T-helper 1 cell treated with Interleukin-12 subunit alpha and Interleukin-12 subunit beta and Interleukin-4 antibody, amounts not matched to agents 30 μg/mL and 1 μg/mL, for 36 hours (primary cell): ENCODE measurements at regions not wholly inside any gene's neighbourhood (a gene's known extent, or its start where the extent isn't known, plus 50 kb on each side); places are given as distances from the start of the nearest gene placed in this dataset.
"Not testable (repeated sequence)": the region's sequence is repeated elsewhere in the genome, so short reads cannot be mapped to it uniquely, and the experiment has no call there.

ENCODE experiments used
- H3K27ac Mint-ChIP-seq: one replicate; pipeline ENCODE4 v1.8.0; 2021; ENCODE audit warnings: mild to moderate bottlenecking, mixed read lengths
- H3K27me3 Mint-ChIP-seq: one replicate; pipeline ENCODE4 v1.8.0; 2021; ENCODE audit warnings: low read depth, mixed read lengths
- H3K36me3 Mint-ChIP-seq: one replicate; pipeline ENCODE4 v1.8.0; 2021; ENCODE audit warnings: low read depth, mixed read lengths
- H3K4me1 Mint-ChIP-seq: one replicate; pipeline ENCODE4 v1.8.0; 2021; ENCODE audit warnings: low read depth, mixed read lengths
- H3K4me3 Mint-ChIP-seq: one replicate; pipeline ENCODE4 v1.8.0; 2021; ENCODE audit warnings: mild to moderate bottlenecking, moderate library complexity, mixed read lengths
- H3K9me3 Mint-ChIP-seq: one replicate; pipeline ENCODE4 v1.8.0; 2021; ENCODE audit warnings: mixed read lengths

DNA sequence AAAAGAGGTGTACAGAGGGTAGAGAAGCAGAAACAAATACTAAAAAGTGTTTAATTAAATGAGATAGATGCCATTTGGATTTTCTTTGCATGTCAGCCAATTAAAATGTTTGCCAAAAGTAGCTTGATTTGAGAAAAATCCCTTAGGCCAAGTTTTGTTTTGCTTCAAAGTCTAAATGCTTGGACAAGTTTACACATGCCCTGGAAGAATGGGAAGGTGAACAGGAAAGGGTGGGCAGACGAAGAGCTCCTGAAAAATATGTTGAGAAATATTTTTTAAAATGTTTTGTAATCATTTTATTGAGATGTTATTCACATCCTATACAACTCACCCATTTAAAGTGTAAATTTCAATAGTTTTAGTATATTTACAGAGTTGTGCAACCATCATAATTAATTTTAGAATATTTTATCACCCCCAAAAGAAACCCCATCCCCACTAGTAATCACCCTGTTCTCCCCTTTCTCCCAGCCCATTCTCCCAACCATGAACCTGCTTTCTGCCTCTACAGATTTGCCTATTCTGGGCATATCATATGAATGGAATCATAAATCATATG, 98.5 kb upstream of the ANK3 start:
- peaks cover 10% of the 10 kb centered on the region for H3K4me1 Mint-ChIP-seq
- no peak overlapping the region for H3K27ac Mint-ChIP-seq
- peaks cover 11% of the 10 kb centered on the region for H3K36me3 Mint-ChIP-seq
- H3K9me3 Mint-ChIP-seq, result no peaks in the 10 kb centered on the region
- no peaks in the 10 kb centered on the region for H3K27me3 Mint-ChIP-seq
- H3K4me3 Mint-ChIP-seq, result no peak overlapping the region

DNA sequence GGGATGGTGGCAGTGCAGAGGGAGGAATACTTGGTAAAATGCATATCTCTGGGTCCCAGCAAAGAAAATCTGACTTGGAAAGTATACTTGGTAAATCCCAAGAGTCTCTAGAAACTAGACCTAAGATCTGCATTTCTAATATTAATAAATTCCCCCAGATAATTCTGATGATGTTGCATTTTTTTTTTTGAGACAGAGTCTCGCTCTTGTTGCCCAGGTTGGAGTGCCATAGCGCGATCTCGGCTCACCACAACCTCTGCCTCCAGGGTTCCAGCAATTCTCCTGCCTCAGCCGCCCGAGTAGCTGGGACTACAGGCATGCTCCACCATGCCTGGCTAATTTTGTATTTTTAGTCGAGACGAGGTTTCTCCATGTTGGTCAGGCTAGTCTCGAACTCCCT, 97.9 kb upstream of the ANK3 start:
- peaks cover 8% of the 10 kb centered on the region for H3K36me3 Mint-ChIP-seq
- no peaks in the 10 kb centered on the region for H3K9me3 Mint-ChIP-seq
- no peak overlapping the region for H3K4me3 Mint-ChIP-seq
- H3K27ac Mint-ChIP-seq, result no peak overlapping the region
- no peaks in the 10 kb centered on the region for H3K27me3 Mint-ChIP-seq
- peaks cover 8% of the 10 kb centered on the region for H3K4me1 Mint-ChIP-seq

DNA sequence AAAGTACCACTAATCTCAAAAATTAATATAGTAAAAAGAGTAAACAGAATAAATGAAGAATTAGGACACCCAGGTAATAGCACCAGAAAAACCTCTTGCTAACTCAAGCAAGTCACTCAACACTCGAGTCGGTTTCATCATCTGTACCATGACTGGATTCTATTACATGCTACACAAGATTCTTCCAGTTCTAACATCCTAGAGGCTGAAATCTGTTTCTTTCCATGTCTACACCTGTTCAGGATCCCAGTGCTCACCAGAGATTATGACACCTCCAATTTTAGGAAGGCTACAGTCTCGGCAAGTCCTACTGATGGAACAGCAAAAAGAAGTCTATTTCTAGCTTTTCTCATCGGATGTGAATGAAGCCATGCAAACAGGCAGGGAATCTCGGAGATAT, 95.3 kb upstream of the ANK3 start:
- Mint-ChIP-seq H3K27ac (no peak overlapping the region), H3K9me3 (no peaks in the 10 kb centered on the region), H3K36me3 (peaks cover 8% of the 10 kb centered on the region), H3K27me3 (no peaks in the 10 kb centered on the region), H3K4me1 (peaks cover 4% of the 10 kb centered on the region), H3K4me3 (no peak overlapping the region)

DNA sequence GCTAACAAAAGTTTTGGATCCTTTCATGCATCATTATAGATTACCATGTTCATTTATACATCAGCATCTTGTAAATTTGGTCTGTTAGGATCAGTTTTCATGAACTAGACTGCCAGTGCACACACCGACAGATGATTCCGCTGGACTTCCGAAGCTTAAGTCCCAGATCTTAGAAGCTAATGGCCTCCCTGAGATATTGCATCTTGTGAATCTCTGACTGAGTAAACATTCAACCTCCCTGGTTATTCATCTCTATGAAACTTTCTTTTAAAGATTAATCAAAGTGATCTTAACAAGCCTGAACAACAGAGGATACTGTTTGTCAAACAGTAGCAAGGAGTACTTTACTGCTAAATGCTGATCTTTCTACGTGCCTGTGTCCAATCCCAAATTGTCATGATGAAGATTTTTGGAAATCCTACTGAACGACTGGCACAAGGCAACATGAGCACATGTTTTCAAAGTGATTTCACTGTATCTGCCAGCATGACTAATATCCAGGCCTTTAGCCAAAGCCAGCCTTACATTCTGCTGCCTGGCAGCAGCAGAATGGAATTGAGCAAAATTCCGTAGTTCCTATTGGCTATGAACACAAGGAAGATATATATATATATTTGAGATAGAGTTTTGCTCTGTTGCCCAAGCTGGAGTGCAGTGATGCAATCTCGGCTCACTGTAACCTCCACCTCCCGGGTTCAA, 91.3 kb upstream of the ANK3 start:
- Mint-ChIP-seq H3K36me3 (peaks cover 4% of the 10 kb centered on the region), H3K27me3 (no peaks in the 10 kb centered on the region), H3K4me3 (no peak overlapping the region), H3K27ac (no peak overlapping the region), H3K4me1 (peaks cover 3% of the 10 kb centered on the region), H3K9me3 (no peaks in the 10 kb centered on the region)

DNA sequence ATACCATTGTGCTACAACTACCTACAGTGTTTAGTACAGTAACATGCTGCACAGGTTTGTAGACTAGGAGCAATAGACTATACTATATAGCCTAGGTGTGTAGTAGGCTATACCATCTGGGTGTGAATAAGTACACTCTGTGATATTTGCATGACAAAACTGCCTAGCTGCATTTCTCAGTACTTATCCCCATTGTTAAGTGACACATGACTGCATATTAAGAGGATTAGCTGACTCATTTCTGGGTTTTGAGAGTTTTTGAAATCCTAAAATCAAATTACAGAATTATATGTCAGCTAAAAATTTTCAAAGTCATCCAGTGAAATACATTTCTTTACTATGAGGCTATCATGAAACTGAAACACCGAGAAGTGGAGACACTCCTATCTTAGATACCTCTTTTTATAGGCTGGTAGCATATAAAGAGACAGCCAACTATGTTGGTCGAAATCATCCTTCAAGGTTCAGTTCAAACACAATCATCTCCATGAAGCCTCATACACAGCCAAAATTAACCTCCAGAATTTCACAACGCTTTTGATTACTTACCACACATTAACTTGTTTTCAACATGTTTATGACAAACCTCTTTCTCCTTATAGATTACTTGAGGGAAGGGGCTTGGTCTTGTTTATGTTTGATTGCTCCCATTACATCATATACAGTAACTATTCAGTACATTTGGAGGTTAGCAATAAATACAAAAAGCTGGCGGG, 89.8 kb upstream of the ANK3 start:
- H3K27me3 Mint-ChIP-seq, result no peaks in the 10 kb centered on the region
- H3K27ac Mint-ChIP-seq, result no peak overlapping the region
- no peak overlapping the region for H3K4me3 Mint-ChIP-seq
- H3K4me1 Mint-ChIP-seq, result peaks cover 3% of the 10 kb centered on the region
- no peaks in the 10 kb centered on the region for H3K9me3 Mint-ChIP-seq
- peaks cover 2% of the 10 kb centered on the region for H3K36me3 Mint-ChIP-seq

DNA sequence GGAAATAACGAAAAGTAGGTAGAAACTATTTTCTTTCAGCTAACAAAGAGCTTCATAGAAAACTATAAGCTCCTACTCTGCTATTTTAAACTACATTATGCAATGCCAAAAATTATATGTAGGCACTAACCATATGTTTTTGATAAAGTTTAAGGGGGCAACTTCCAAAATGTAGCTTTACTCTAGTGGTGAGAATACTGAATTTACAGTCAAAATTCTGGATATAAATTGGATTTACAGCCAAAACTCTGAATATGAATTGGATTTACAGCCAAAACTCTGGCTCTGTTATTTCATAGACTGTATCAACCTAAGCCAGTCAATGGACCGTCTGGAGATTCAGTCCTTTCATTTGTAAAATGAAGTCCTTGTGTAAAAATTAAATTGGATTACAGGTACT, 86.8 kb upstream of the ANK3 start:
- no peak overlapping the region for H3K27ac Mint-ChIP-seq
- no peaks in the 10 kb centered on the region for H3K9me3 Mint-ChIP-seq
- H3K4me3 Mint-ChIP-seq, result no peak overlapping the region
- H3K36me3 Mint-ChIP-seq, result peaks cover 9% of the 10 kb centered on the region
- no peaks in the 10 kb centered on the region for H3K27me3 Mint-ChIP-seq
- H3K4me1 Mint-ChIP-seq, result peaks cover 3% of the 10 kb centered on the region

DNA sequence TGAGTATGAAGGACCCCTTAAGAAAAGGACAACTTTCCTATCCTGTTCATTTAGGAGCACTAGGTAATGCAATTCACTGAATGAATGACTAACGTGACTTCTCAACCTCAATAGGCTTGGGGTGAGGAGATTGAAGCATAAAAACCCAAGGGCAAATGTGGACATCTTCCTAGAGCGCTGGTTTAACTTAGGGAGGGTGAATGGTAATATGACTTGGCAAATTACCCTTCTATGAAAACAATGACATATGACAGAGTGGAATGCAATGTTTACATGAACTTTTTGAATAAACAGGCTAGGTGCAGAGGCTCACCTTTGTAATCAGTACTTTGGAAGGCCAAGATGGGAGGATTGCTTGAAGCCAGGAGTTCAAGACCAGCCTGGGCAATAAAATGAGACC, 83.9 kb upstream of the ANK3 start:
- Mint-ChIP-seq H3K9me3 (no peaks in the 10 kb centered on the region), H3K4me1 (no peaks in the 10 kb centered on the region), H3K27ac (no peak overlapping the region), H3K27me3 (no peaks in the 10 kb centered on the region), H3K36me3 (peaks cover 7% of the 10 kb centered on the region), H3K4me3 (no peak overlapping the region)

DNA sequence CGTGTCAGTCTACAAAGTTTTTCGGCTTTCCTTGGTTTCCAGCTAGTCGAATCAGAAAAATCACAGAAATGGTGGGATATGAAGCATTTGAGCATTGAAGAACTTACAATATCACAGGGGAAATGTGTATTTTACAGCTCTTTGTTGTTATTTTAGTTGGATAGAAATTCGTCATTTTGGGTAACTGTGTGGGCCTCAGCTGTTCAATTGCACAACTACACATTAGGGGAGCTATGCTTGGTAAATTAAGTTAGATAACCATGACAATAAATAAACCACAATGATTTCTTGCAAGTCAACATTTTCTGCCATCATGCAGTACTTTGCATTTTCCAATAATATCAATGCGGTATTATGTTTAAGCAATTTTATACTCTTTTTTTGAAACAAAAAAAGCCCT, 80.4 kb upstream of the ANK3 start:
- Mint-ChIP-seq H3K4me3 (no peak overlapping the region), H3K9me3 (no peaks in the 10 kb centered on the region), H3K27ac (no peak overlapping the region), H3K4me1 (peaks cover under 1% of the 10 kb centered on the region), H3K27me3 (no peaks in the 10 kb centered on the region), H3K36me3 (peaks cover 12% of the 10 kb centered on the region)

DNA sequence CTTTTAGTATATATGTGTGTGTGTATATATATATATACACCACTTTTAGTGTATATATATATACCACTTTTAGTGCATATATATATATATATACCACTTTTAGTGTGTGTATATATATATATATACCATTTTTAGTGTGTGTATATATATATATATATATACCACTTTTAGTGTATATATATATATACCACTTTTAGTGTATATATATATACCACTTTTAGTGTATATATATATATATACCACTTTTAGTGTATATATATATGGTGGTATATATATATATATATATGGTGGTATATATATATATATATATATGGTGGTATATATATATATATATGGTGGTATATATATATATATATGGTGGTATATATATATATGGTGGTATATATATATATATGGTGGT, 79.5 kb upstream of the ANK3 start:
- H3K9me3 Mint-ChIP-seq, H3K27ac Mint-ChIP-seq, H3K4me3 Mint-ChIP-seq, H3K4me1 Mint-ChIP-seq, H3K27me3 Mint-ChIP-seq: not testable (repeated sequence)
- H3K36me3 Mint-ChIP-seq, result peaks cover 11% of the 10 kb centered on the region

DNA sequence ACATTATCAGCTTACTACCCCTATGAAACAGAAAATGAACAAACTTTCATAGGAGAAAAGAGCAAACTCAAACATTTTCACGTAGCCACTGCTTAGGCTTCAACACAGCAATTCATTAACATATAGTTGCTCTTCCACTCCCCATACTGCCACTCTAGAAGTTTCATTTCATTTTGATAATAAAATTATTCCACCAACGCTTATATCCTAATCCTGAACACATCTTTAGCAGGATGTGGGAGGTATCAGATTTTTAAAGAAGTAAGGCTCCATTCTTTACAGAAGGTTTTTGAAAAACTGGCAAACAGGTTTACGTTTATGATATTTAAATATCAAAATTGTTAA, 77.5 kb upstream of the ANK3 start:
- H3K9me3 Mint-ChIP-seq, result no peaks in the 10 kb centered on the region
- no peak overlapping the region for H3K27ac Mint-ChIP-seq
- no peaks in the 10 kb centered on the region for H3K27me3 Mint-ChIP-seq
- peaks cover 5% of the 10 kb centered on the region for H3K36me3 Mint-ChIP-seq
- H3K4me3 Mint-ChIP-seq, result no peak overlapping the region
- H3K4me1 Mint-ChIP-seq, result peaks cover 2% of the 10 kb centered on the region

DNA sequence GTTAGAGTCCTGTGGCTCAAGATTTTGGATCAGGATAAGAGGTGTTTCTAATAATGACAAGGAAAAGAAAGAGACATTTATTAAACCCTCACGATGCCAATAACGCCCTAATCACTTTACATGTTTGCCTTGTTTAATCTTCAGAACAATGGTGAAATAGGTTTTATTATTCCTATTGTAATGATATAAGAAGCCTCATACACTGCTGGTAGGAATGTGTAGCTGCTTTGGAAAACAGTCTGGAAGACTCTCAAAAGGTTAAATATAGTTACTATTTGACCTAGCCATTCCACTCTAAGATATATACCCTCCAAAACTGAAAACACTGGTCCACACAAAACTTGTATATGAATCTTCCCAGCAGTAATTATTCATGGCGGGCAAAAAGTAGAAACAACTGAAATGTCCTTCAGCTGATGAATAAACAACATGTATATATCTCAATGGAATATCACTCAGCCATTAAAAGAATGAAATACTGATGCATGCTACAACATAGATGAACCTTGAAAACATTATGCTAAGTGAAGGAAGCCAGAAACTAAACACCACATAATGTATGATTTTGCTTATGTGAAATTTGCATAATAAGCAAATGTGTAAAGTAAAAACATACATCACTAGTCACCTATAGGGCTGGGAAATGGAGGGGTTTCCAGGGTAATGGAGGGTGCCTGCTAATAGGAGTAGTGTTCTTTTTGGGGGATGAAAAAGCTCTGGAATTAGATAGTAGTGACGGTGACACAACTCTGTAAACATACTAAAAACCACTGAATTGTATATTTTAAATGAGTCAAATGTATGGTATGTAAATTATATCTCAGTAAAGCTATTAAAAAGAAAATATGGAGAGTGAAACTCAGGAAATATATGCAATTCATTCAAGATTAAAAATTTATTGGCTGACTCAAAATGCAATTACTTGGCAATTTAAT, 76.9 kb upstream of the ANK3 start:
- Mint-ChIP-seq H3K4me1 (peaks cover 2% of the 10 kb centered on the region), H3K9me3 (no peaks in the 10 kb centered on the region), H3K4me3 (no peak overlapping the region), H3K27ac (no peak overlapping the region), H3K27me3 (no peaks in the 10 kb centered on the region), H3K36me3 (peaks cover 5% of the 10 kb centered on the region)

DNA sequence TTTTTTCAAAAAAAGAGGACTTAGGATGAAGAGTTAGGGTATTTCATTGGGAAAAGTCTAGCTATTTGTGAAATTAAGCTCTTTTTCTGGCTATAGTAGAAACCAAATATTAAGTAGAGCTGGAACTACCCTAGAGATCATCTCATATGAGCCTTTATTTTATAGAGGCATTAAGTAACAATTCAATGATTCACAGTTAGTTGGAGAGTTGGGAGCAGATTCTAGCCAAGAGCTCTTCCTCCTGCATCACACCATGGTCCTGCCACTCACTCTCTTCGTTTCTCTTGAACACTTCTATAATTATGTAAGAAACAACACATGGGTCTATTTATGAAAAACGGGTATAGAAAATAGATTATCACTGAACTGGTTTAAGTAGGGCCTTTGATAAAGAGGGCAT, 76.1 kb upstream of the ANK3 start:
- no peak overlapping the region for H3K27ac Mint-ChIP-seq
- peaks cover 2% of the 10 kb centered on the region for H3K4me1 Mint-ChIP-seq
- no peak overlapping the region for H3K4me3 Mint-ChIP-seq
- peaks cover 5% of the 10 kb centered on the region for H3K36me3 Mint-ChIP-seq
- no peaks in the 10 kb centered on the region for H3K9me3 Mint-ChIP-seq
- H3K27me3 Mint-ChIP-seq, result no peaks in the 10 kb centered on the region

DNA sequence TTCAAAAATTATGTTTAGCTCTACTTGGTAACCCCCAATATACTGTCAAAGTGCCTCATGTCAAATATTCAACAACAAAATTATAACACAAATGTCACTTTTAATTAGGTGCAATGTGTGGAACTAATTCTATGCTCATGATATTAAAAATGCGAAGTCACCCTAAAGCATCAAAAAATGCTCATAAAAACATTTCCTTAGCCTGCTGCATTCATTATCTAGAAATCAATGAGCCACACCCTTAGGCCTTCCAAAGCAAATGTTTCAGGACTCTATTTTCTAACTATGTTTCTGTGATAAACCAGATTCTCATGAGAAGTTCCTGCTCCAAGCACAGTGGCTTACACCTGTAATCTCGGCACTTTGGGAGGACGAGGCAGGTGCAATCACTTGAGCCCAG, 75.0 kb upstream of the ANK3 start:
- Mint-ChIP-seq H3K36me3 (peaks cover 5% of the 10 kb centered on the region), H3K4me1 (peaks cover 5% of the 10 kb centered on the region), H3K9me3 (no peaks in the 10 kb centered on the region), H3K27ac (no peak overlapping the region), H3K27me3 (no peaks in the 10 kb centered on the region), H3K4me3 (no peak overlapping the region)

DNA sequence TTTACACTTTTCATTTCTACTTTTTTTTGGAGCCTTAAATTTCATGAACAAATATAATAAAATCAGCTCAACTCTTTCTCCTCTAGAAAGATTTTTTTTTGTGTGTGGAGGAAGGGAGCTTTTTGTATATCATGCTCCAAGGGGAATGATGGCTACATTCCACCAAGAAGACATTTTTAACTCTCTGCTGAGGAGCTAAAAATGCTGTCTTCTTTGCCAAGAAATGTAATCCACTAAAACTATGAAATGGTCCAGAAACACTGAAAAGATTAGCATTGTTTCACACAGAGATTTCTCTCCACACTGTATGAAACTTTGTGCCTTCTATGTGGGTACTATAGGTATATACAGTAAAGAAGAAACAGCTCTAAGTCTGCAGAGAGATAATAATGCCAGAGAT, 74.1 kb upstream of the ANK3 start:
- no peaks in the 10 kb centered on the region for H3K27me3 Mint-ChIP-seq
- H3K4me1 Mint-ChIP-seq, result peaks cover 5% of the 10 kb centered on the region

More for the DNA sequence above, 74.1 kb upstream of the ANK3 start:
- H3K27ac Mint-ChIP-seq, result no peak overlapping the region
- H3K4me3 Mint-ChIP-seq, result no peak overlapping the region
- peaks cover 5% of the 10 kb centered on the region for H3K36me3 Mint-ChIP-seq
- no peaks in the 10 kb centered on the region for H3K9me3 Mint-ChIP-seq
